ENCODE measurements at regions not wholly inside any gene's neighbourhood (a gene's known extent, or its start where the extent isn't known, plus 50 kb on each side); places are given as distances from the start of the nearest gene placed in this dataset.

GRCh38 chr12:111291357-111291756 lies 77.5 kb downstream of the PHETA1 start:
- peaks cover 5% of the 10 kb centered on the region for H3K27me3 ChIP-seq (ENCODE audit: low read depth)
- TF ChIP-seq CTCF (IDR thresholded peaks at IDR 0.05; ENCODE audit: borderline replicate concordance) = no peak
- intact Hi-C loops (cut with micrococcal nuclease) = no loop called here
- H3K36me3 ChIP-seq = no peaks in the 10 kb centered on the region
- DNase-seq = no peak
- no peak overlapping the region for H3K27ac ChIP-seq (replicated peaks)
- peaks cover 4% of the 10 kb centered on the region for H3K9me3 ChIP-seq (replicated peaks)
- H3K4me3 ChIP-seq = no peak overlapping the region
- no peaks in the 10 kb centered on the region for H3K4me1 ChIP-seq

DNA sequence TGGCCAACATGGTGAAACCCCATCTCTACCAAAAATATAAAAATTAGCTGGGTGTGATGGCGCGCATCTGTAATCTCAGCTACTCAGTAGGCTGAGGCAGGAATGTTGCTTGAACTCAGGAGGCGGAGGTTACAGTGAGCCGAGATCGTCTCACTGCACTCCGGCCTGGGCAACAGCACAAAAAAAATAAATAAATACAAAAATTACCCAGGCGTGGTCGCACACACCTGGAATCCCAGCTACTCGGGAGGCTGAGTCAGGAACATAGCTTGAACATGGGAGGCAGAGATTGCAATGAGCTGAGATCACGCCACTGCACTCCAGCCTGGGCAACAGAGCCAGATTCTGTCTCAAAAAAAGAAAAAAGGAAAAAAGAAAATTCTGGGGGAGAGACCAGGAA lies 80.1 kb downstream of the PHETA1 start:
- H3K9me3 ChIP-seq (replicated peaks) = peaks cover 4% of the 10 kb centered on the region
- TF ChIP-seq CTCF (IDR thresholded peaks at IDR 0.05; ENCODE audit: borderline replicate concordance) = no peak
- peaks cover 5% of the 10 kb centered on the region for H3K27me3 ChIP-seq (ENCODE audit: low read depth)
- no peak overlapping the region for H3K4me3 ChIP-seq
- intact Hi-C loops (cut with micrococcal nuclease) = no loop called here
- H3K27ac ChIP-seq (replicated peaks) = no peak overlapping the region
- DNase-seq = no peak
- H3K4me1 ChIP-seq = no peaks in the 10 kb centered on the region
- no peaks in the 10 kb centered on the region for H3K36me3 ChIP-seq

DNA sequence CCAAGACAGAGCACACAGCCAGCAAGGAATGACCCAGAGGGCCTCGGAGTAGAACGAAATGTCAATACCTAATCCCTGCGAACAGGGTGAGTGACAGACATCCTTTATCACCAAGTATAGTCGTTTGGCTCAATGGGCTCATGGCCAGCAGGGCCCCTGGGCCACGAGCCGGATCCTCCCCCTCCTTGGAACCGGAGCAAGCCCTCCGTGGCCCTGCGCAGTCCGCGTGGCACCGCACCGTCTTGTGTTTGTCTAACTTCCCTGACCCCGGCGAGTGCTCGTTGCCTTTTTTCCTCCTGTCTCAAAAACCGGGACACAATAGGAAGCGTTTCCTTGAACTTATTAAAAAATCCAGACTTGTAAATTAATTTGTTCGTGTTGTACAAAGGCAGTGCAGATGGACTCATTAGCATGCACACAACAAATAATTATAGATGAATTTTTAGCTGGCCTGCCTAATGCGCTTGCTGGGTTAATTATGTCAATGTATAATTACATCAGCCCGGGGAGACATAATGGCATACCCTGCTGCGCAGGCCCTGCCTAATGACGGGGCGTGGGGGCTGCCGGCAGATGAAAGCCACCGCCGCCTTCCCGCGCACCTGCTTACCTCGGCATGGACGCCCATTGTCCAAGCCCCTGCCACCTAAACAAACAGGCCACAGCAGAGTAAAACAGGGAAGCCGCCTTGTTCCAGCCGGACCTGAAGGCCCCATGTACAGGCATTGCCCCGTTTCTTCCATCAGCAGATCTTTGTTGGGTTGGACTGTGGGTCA lies 81.6 kb downstream of the PHETA1 start:
- H3K4me3 ChIP-seq = no peak overlapping the region
- H3K27ac ChIP-seq (replicated peaks) = no peak overlapping the region
- H3K4me1 ChIP-seq = no peaks in the 10 kb centered on the region
- no peaks in the 10 kb centered on the region for H3K36me3 ChIP-seq
- H3K27me3 ChIP-seq (ENCODE audit: low read depth) = peaks cover 9% of the 10 kb centered on the region
- H3K9me3 ChIP-seq (replicated peaks) = peaks cover 4% of the 10 kb centered on the region
- intact Hi-C loops (cut with micrococcal nuclease) = no loop called here
- no peak for TF ChIP-seq CTCF (IDR thresholded peaks at IDR 0.05; ENCODE audit: borderline replicate concordance)
- no peak for DNase-seq

GRCh38 chr12:111285200-111285599 lies 83.7 kb downstream of the PHETA1 start:
- Histone ChIP-seq H3K4me3 (no peak overlapping the region), H3K9me3 (replicated peaks) (peaks cover 5% of the 10 kb centered on the region), H3K27me3 (ENCODE audit: low read depth) (peaks cover 25% of the 10 kb centered on the region), H3K36me3 (no peaks in the 10 kb centered on the region), H3K27ac (replicated peaks) (no peak overlapping the region), H3K4me1 (no peaks in the 10 kb centered on the region)
- intact Hi-C loops (cut with micrococcal nuclease) = no loop called here
- no peak for DNase-seq
- no peak for TF ChIP-seq CTCF (IDR thresholded peaks at IDR 0.05; ENCODE audit: borderline replicate concordance)

DNA sequence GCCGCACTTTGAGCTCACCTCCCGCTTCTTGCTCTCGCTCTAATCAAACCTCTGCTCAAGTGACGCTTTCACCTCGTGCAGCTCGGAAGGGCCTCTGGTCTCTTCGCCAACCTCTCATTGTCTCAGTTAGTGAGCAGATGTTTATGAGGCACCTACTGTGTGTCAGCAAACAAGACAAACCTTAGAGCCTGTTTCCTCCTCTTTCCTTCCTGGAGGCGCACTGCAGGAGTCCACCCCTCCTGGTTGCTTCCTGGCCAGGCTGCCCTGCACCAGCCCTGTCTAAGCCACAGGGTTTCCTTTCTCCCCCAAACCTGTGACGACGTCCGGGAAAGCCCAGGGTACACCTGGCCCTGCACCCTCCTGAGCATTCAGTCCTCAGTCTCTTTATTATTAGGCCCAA lies 84.2 kb downstream of the PHETA1 start:
- Histone ChIP-seq H3K9me3 (replicated peaks) (peaks cover 5% of the 10 kb centered on the region), H3K4me3 (no peak overlapping the region), H3K4me1 (no peaks in the 10 kb centered on the region), H3K27ac (replicated peaks) (no peak overlapping the region), H3K36me3 (no peaks in the 10 kb centered on the region), H3K27me3 (ENCODE audit: low read depth) (peaks cover 30% of the 10 kb centered on the region)
- no peak for DNase-seq
- intact Hi-C loops (cut with micrococcal nuclease) = no loop called here
- no peak for TF ChIP-seq CTCF (IDR thresholded peaks at IDR 0.05; ENCODE audit: borderline replicate concordance)

All from left ventricle myocardium inferior (tissue), 1 donor.